ENCODE measurements at regions not wholly inside any gene's neighbourhood (a gene's known extent, or its start where the extent isn't known, plus 50 kb on each side); places are given as distances from the start of the nearest gene placed in this dataset.

DNA sequence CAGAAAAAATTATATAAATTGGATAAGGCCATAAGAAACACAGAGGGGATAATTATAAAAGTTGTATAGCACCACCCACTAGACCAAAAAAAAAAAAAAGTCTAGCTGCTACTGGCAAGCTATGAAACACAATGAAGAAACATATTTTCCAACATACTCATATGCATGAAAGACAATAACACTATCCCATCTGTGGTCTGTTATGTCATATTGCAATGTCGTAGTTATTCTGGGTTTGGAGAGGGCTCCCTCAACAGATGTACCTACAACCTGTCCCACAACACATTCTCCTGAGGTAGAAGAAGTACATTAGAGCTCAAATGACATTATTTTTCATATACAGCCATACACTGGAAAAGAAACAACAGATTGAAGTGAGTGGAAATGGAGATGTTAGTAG lies 517.6 kb upstream of the ADGRL4 start:
- no peak overlapping the region for H3K4me3 ChIP-seq
- H3K27ac ChIP-seq, result no peak overlapping the region
- intact Hi-C loops (cut with DNase I; ENCODE audit: low total_unique reads), result no loop called here
- H3K36me3 ChIP-seq, result no peaks in the 10 kb centered on the region
- DNase-seq, result no peak
- peaks cover 0 to 12% (median 9%) of the 10 kb centered on the region in 8 donors for H3K9me3 ChIP-seq
- TF ChIP-seq, protein P1, sequence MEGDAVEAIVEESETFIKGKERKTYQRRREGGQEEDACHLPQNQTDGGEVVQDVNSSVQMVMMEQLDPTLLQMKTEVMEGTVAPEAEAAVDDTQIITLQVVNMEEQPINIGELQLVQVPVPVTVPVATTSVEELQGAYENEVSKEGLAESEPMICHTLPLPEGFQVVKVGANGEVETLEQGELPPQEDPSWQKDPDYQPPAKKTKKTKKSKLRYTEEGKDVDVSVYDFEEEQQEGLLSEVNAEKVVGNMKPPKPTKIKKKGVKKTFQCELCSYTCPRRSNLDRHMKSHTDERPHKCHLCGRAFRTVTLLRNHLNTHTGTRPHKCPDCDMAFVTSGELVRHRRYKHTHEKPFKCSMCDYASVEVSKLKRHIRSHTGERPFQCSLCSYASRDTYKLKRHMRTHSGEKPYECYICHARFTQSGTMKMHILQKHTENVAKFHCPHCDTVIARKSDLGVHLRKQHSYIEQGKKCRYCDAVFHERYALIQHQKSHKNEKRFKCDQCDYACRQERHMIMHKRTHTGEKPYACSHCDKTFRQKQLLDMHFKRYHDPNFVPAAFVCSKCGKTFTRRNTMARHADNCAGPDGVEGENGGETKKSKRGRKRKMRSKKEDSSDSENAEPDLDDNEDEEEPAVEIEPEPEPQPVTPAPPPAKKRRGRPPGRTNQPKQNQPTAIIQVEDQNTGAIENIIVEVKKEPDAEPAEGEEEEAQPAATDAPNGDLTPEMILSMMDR (IDR thresholded peaks at IDR 0.05 in 8 of 11, conservative IDR thresholded peaks at IDR 0.05 in 3 of 11), result no peak
- TF ChIP-seq POLR2A (IDR thresholded peaks at IDR 0.05), result no peak
- H3K27me3 ChIP-seq (replicated peaks in 1 of 7), result no peaks in the 10 kb centered on the region
- WGBS, 5 donors, result 85 to 90% (median 87%) methylated on average over 1 of the region's 1 CpG
- H3K4me1 ChIP-seq, result no peaks in the 10 kb centered on the region

DNA sequence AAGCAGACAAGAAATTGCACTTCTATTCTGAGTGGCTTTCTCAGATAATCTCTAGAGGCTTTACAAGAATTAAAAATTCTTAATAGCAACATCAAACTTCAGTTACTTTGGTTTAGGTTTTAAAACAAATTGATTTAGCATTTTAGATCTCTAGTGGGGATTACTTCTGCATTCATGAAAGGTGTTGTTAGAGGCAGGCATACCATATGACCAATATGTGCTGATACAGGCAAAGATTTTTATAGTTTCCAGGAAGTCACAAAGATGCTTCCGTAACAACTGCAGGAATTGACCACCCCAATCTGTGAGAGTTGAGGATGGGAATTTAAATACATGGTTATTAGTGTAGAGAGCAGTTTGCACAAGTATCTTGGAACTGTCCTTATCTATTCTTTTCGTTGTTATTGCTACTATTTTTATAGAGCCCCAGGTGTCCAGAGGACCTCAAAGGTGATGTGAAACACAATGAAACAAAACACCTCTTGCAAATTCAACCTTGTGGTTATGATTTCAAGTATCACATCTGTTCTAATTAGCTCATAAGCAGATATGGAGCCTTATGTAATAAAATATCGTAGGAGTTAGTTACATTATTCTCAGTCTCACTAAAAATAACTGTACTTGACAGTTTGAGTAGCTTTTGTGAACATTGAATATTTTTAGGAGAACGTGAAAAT lies 512.7 kb upstream of the ADGRL4 start:
- peaks cover 0 to 18% (median 9%) of the 10 kb centered on the region in 8 donors for H3K9me3 ChIP-seq

GRCh38 chr1:79517470-79518224 lies 511.1 kb upstream of the ADGRL4 start:
- intact Hi-C loops (cut with DNase I; ENCODE audit: low total_unique reads), result no loop called here
- no peak for DNase-seq
- Histone ChIP-seq H3K9me3 (peaks cover 0 to 17% (median 6%) of the 10 kb centered on the region in 8 donors), H3K36me3 (no peaks in the 10 kb centered on the region), H3K4me1 (no peaks in the 10 kb centered on the region), H3K4me3 (no peak overlapping the region), H3K27ac (no peak overlapping the region), H3K27me3 (replicated peaks in 1 of 7) (no peaks in the 10 kb centered on the region)
- WGBS, 5 donors, result 61 to 67% (median 64%) methylated on average over 4 of the region's 4 CpGs
- TF ChIP-seq POLR2AphosphoS5 (IDR thresholded peaks at IDR 0.05) (no peak), POLR2A (IDR thresholded peaks at IDR 0.05) (no peak)
- TF ChIP-seq, protein P1 (IDR thresholded peaks at IDR 0.05 in 8 of 11, conservative IDR thresholded peaks at IDR 0.05 in 3 of 11), result no peak

More for the DNA sequence above, 512.7 kb upstream of the ADGRL4 start:
- WGBS, 5 donors, result 62 to 73% (median 67%) methylated on average over 4 of the region's 4 CpGs
- no peak for TF ChIP-seq POLR2A (IDR thresholded peaks at IDR 0.05)
- no peak for TF ChIP-seq POLR2AphosphoS5 (IDR thresholded peaks at IDR 0.05)
- TF ChIP-seq, protein P1 (IDR thresholded peaks at IDR 0.05 in 8 of 11, conservative IDR thresholded peaks at IDR 0.05 in 3 of 11), result no peak
- no peaks in the 10 kb centered on the region for H3K36me3 ChIP-seq
- DNase-seq, result no peak
- H3K27ac ChIP-seq, result no peak overlapping the region
- no peaks in the 10 kb centered on the region for H3K4me1 ChIP-seq
- no peaks in the 10 kb centered on the region for H3K27me3 ChIP-seq (replicated peaks in 1 of 7)
- intact Hi-C loops (cut with DNase I; ENCODE audit: low total_unique reads), result no loop called here
- H3K4me3 ChIP-seq, result no peak overlapping the region

DNA sequence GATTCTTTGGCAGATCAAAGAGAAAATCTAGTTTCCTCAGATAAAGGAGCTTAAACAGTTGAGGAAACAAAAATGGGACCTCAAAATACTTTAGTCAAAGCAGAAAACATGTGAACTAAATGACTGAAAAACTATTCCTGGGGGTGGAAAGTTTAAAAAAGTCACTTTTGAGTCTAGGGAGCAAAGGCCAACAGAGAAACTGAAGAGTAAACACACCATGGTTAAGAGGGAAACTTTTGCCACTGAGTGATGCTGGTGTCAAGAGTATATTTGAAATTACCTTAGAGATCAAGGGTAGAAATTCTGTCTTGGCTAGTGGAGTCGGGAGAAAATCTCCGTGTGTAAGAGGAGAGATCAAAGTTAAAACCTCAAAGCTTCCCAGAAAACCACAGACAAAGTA lies 501.2 kb upstream of the ADGRL4 start:
- no peak for TF ChIP-seq POLR2AphosphoS5 (IDR thresholded peaks at IDR 0.05)
- TF ChIP-seq, protein P1 (IDR thresholded peaks at IDR 0.05 in 8 of 11, conservative IDR thresholded peaks at IDR 0.05 in 3 of 11), result no peak
- no peak for TF ChIP-seq POLR2A (IDR thresholded peaks at IDR 0.05)
- WGBS, 5 donors, result 61 to 69% (median 65%) methylated on average over 2 of the region's 2 CpGs
- Histone ChIP-seq H3K4me1 (no peaks in the 10 kb centered on the region), H3K27ac (no peak overlapping the region), H3K27me3 (replicated peaks in 1 of 7) (no peaks in the 10 kb centered on the region), H3K9me3 (no peaks in the 10 kb centered on the region), H3K4me3 (no peak overlapping the region), H3K36me3 (no peaks in the 10 kb centered on the region)
- DNase-seq, result no peak
- intact Hi-C loops (cut with DNase I; ENCODE audit: low total_unique reads), result no loop called here
